HG03575 (cell line): ENCODE measurements at regions not wholly inside any gene's neighbourhood (a gene's known extent, or its start where the extent isn't known, plus 50 kb on each side); places are given as distances from the start of the nearest gene placed in this dataset.
"Not testable (repeated sequence)": the region's sequence is repeated elsewhere in the genome, so short reads cannot be mapped to it uniquely, and the experiment has no call there.

Experiments used
- ATAC-seq: cut with Tn5 transposase; IDR thresholded peaks from one replicate; pipeline ENCODE4 v1.9.1; 2021; ENCODE audit not compliant: unreplicated experiment, insufficient number of reproducible peaks, low FRiP score; ENCODE audit errors: extremely low read depth

GRCh38 chr5:82445726-82446335 lies 167.7 kb upstream of the RPS23 start:
- ATAC-seq, result no peak

GRCh38 chr5:82439750-82440445 lies 161.7 kb upstream of the RPS23 start:
- ATAC-seq, result no peak

- not testable (repeated sequence) for ATAC-seq
These were observed 159.4 kb upstream of the RPS23 start for GRCh38 chr5:82437565-82437964.

GRCh38 chr5:82436291-82436690 lies 158.1 kb upstream of the RPS23 start:
- ATAC-seq, result no peak

GRCh38 chr5:82434696-82435660 lies 156.8 kb upstream of the RPS23 start:
- ATAC-seq, result not testable (repeated sequence)

GRCh38 chr5:82426464-82427154 lies 148.5 kb upstream of the RPS23 start:
- ATAC-seq, result no peak

- ATAC-seq, result no peak
These were observed 147.4 kb upstream of the RPS23 start for GRCh38 chr5:82425591-82425990.

GRCh38 chr5:82424211-82424610 lies 146.1 kb upstream of the RPS23 start:
- no peak for ATAC-seq

GRCh38 chr5:82422751-82423181 lies 144.6 kb upstream of the RPS23 start:
- no peak for ATAC-seq

GRCh38 chr5:82422001-82422740 lies 144.0 kb upstream of the RPS23 start:
- ATAC-seq, result no peak

GRCh38 chr5:82421119-82421518 lies 143.0 kb upstream of the RPS23 start:
- ATAC-seq, result no peak

GRCh38 chr5:82420524-82420923 lies 142.4 kb upstream of the RPS23 start:
- ATAC-seq, result not testable (repeated sequence)

GRCh38 chr5:82419559-82420332 lies 141.6 kb upstream of the RPS23 start:
- no peak for ATAC-seq

- no peak for ATAC-seq
These were observed 140.4 kb upstream of the RPS23 start for GRCh38 chr5:82418608-82418950.

- no peak for ATAC-seq
These were observed 139.8 kb upstream of the RPS23 start for GRCh38 chr5:82417776-82418607.

- no peak for ATAC-seq
These were observed 138.4 kb upstream of the RPS23 start for GRCh38 chr5:82416512-82416911.

GRCh38 chr5:82414041-82414388 lies 135.9 kb upstream of the RPS23 start:
- ATAC-seq, result no peak
